Kidney (tissue), 13 donors: ENCODE measurements at regions not wholly inside any gene's neighbourhood (a gene's known extent, or its start where the extent isn't known, plus 50 kb on each side); places are given as distances from the start of the nearest gene placed in this dataset.

Experiments used
- DNase-seq, 5 donors: peaks; one replicate each; pipeline ENCODE4 v3.0.0-alpha.2; 2013 to 2020
- FAIRE-seq: peaks from 2 replicates; lab custom pipeline; 2012; peaks lifted over from hg19 to GRCh38; lab: Jason Lieb, UNC
- H3K27ac ChIP-seq, 2 donors: one replicate each; pipeline ENCODE4 v1.7.0; 2013; ENCODE audit warnings: low read depth in 2 of 2, low read length in 2 of 2, inconsistent platforms in 1 of 2
- H3K27me3 ChIP-seq: one replicate; pipeline ENCODE4 v1.7.1; 2013; ENCODE audit warnings: low read length, inconsistent platforms; ENCODE audit not compliant: control insufficient read depth, insufficient read depth
- H3K36me3 ChIP-seq, 3 donors: one replicate each; pipeline versions ENCODE4 v1.7.0 to v1.7.1; 2013; ENCODE audit warnings: low read length in 3 of 3, control low read depth in 1 of 3, inconsistent platforms in 1 of 3; ENCODE audit not compliant: insufficient read depth in 3 of 3, control insufficient read depth in 2 of 3
- H3K4me1 ChIP-seq, 3 donors: one replicate each; pipeline versions ENCODE4 v1.7.0 to v1.7.1; 2013; ENCODE audit warnings: low read length in 3 of 3, inconsistent platforms in 1 of 3, low read depth in 1 of 3; ENCODE audit not compliant: control insufficient read depth in 2 of 3, insufficient read depth in 2 of 3
- H3K4me3 ChIP-seq, 3 donors: one replicate each; pipeline versions ENCODE4 v1.7.0 to v1.8.1; 2013; ENCODE audit warnings: low read length in 3 of 3, control low read depth in 1 of 3, inconsistent platforms in 1 of 3
- H3K9ac ChIP-seq, 3 donors: one replicate each; pipeline versions ENCODE4 v1.7.0 to v1.7.1; 2013; ENCODE audit warnings: low read length in 3 of 3, control low read depth in 1 of 3, inconsistent platforms in 1 of 3
- H3K9me3 ChIP-seq, 3 donors: one replicate each; pipeline versions ENCODE4 v1.7.0 to v1.7.1; 2013; ENCODE audit warnings: low read length in 3 of 3, control low read depth in 1 of 3, inconsistent platforms in 1 of 3; ENCODE audit not compliant: control insufficient read depth in 2 of 3, insufficient read depth in 1 of 3
- intact Hi-C: fragments of 100-400 bp; cut with DNase I; formaldehyde crosslinking; loops from one replicate; pipeline ENCODE4 v1.11.1; 2022
- TF ChIP-seq, protein P1 (sequence below): IDR thresholded peaks from 3 replicates; pipeline ENCODE4 v1.5.1; 2012; ENCODE audit warnings: mild to moderate bottlenecking, moderate library complexity, borderline replicate concordance; ENCODE audit not compliant: insufficient read depth; ENCODE audit errors: extremely low read depth
- donor health status: control.
- donor health status: control.
- donor health status: control.
- donor health status: control.
- donor health status: control.
- donor health status: DM: yes; HTN: yes; CAD: no.
- donor health status: Normal renal cell carcinoma (clear cell type).

DNA sequence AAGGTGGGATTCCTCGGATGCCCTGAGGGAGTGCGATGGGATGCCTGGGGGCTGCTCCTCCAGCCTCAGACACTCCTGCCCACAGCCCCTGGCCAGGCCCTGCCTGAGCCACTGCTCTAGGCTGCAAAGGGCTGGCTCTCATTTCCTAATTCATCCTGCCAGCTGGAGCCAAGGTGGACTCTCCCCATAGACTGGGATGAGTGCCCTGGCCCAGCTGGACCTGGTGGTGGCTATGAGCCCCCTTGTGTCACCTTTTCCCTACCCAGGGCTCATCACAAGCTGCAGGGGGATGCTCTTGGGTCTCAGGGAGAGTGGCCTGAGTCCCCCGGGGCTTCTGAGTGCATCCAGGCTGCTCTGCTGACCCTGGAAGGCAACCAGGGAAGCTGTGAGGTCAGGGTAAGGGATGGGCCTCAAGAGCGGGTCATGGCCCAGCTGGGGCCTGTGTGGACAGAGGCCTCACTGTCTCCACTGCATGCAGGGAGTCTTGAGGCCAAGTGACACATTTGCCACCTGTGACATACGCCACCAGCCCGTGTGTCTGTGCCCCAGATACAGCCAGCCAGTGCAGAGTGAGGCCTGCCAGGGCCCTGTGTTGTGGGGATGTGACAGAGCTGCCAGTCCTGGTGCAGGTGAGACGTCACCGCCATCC is 102.7 kb upstream of the IER5L start:
- H3K4me3 ChIP-seq: no peak overlapping the region
- FAIRE-seq (no peak), DNase-seq (peak in 2 of 5 donors; percentile 8 to 71)
- H3K9ac ChIP-seq: no peak overlapping the region
- no peaks in the 10 kb centered on the region for H3K27me3 ChIP-seq
- TF ChIP-seq, protein P1, sequence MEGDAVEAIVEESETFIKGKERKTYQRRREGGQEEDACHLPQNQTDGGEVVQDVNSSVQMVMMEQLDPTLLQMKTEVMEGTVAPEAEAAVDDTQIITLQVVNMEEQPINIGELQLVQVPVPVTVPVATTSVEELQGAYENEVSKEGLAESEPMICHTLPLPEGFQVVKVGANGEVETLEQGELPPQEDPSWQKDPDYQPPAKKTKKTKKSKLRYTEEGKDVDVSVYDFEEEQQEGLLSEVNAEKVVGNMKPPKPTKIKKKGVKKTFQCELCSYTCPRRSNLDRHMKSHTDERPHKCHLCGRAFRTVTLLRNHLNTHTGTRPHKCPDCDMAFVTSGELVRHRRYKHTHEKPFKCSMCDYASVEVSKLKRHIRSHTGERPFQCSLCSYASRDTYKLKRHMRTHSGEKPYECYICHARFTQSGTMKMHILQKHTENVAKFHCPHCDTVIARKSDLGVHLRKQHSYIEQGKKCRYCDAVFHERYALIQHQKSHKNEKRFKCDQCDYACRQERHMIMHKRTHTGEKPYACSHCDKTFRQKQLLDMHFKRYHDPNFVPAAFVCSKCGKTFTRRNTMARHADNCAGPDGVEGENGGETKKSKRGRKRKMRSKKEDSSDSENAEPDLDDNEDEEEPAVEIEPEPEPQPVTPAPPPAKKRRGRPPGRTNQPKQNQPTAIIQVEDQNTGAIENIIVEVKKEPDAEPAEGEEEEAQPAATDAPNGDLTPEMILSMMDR: no peak
- H3K27ac ChIP-seq: no peak overlapping the region
- H3K36me3 ChIP-seq: no peaks in the 10 kb centered on the region
- intact Hi-C loops: no loop called here
- peaks cover 0 to 8% (median 3%) of the 10 kb centered on the region in 3 donors for H3K4me1 ChIP-seq
- no peaks in the 10 kb centered on the region for H3K9me3 ChIP-seq

DNA sequence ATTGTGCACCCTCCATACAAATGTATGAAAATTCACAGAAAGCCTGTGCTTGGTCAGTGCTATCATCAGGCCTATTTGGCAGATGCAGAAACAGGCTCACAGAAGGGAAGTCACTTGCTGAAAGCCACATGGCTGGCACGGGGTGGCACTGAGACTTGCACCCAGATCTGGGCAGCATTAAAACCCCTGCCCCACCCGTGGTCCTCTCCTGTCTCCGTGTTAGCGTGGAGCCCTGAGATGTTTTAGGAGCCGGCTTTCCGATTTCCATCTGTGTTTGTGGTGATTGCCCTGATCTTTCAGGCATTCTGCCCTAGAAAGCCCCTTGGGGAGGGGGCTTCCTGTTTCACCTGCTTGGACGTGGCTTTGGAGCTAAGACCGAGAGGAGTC is 102.2 kb upstream of the IER5L start:
- Histone ChIP-seq H3K9ac (no peak overlapping the region), H3K27ac (no peak overlapping the region), H3K27me3 (no peaks in the 10 kb centered on the region), H3K9me3 (no peaks in the 10 kb centered on the region), H3K4me1 (peaks cover 0 to 8% (median 3%) of the 10 kb centered on the region in 3 donors), H3K4me3 (no peak overlapping the region), H3K36me3 (no peaks in the 10 kb centered on the region)
- TF ChIP-seq, protein P1: no peak
- intact Hi-C loops: no loop called here
- DNase-seq: peak in 1 of 5 donors; percentile 18
- no peak for FAIRE-seq

DNA sequence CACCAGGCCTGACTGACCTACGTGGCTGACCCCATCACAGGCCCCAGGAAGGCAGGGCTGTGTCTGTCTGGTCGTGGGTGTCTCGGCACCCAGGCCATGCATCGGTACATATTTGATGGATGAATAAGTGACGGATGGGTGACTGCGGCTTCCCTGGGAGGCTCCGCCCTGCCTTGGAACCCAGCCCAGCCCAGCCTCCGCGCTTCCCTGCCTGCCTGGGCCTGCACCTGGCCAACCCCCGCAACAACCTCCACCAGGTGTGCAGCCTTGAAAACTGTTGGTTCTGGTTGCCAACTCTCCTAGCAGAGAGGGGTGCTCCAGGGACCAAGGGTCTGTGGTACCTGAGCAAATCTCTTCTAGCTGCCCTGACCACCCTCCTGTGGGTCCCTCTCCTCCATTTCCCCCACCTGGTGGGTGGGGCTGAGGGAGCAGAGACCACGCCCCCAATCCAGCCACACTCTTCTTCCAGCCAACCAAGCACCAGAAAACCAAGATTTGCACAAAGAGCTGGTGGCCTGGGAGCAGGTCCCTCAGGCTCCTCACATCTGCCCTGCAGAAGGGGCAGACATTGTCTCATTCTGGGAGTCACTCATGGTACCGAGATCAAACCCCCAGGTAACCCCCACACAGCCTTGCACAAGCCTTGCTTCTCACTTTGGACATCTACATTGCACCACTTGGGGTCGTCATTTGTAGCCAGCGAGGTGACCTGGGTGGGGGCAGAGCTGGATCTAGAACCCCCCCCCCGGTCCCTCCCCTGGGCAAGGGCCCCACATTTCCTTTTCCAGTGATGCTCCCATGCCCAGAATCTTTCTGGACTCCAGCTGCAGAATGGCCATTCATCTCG is 100.6 kb upstream of the IER5L start:
- FAIRE-seq (no peak), DNase-seq (peak; percentile 69 to 83 (median 82))
- Histone ChIP-seq H3K9ac (no peak overlapping the region), H3K4me3 (no peak overlapping the region), H3K4me1 (peaks cover 0 to 3% (median 2%) of the 10 kb centered on the region in 3 donors), H3K36me3 (no peaks in the 10 kb centered on the region), H3K9me3 (no peaks in the 10 kb centered on the region), H3K27me3 (no peaks in the 10 kb centered on the region), H3K27ac (no peak overlapping the region)
- intact Hi-C loops: no loop called here
- TF ChIP-seq, protein P1: no peak
